ENCODE measurements at regions not wholly inside any gene's neighbourhood (a gene's known extent, or its start where the extent isn't known, plus 50 kb on each side); places are given as distances from the start of the nearest gene placed in this dataset.

DNA sequence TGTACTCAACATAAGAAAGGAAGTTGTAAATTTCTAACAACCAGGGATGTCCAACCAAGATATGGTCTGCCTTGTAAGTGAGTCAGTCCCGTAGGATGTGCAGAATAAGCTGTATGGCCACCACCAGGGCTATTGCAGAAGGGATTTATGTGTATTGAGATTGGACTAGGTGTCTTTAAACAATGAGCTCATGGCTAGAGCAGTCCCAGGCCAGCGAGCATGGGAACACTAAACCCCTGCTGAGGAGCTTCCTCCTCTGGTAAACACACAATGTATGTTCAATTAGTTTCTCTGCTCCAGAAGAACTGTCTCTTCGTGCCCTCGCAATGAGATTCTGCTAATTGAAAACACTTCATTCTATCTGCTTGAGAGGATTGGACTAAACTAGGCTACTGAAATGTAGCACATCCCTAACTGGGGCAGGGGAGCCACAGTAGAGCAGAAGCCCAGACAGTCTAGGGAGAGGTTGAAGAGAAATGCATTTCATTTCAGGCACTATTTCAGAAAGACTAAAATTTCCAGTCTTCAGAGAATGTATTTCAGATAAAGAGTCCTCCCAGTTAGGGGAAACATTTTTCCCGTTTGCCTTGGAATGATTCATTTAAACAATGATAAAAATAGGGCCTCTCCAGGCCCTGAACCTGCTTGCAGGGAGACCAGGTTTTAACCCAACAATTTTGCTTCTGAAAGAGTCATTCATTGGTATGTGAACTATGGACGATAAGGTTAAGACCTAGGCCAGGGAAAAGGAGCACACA lies 154.7 kb downstream of the FAM114A2 start:
- WGBS, 2 donors, result 66 to 73% methylated on average over 6 of the region's 6 CpGs
- TF ChIP-seq POLR2A (IDR thresholded peaks at IDR 0.05), result no peak
- TF ChIP-seq EP300 (IDR thresholded peaks at IDR 0.05), result no peak
- TF ChIP-seq POLR2AphosphoS5 (IDR thresholded peaks at IDR 0.05), result no peak
- TF ChIP-seq, protein P1, sequence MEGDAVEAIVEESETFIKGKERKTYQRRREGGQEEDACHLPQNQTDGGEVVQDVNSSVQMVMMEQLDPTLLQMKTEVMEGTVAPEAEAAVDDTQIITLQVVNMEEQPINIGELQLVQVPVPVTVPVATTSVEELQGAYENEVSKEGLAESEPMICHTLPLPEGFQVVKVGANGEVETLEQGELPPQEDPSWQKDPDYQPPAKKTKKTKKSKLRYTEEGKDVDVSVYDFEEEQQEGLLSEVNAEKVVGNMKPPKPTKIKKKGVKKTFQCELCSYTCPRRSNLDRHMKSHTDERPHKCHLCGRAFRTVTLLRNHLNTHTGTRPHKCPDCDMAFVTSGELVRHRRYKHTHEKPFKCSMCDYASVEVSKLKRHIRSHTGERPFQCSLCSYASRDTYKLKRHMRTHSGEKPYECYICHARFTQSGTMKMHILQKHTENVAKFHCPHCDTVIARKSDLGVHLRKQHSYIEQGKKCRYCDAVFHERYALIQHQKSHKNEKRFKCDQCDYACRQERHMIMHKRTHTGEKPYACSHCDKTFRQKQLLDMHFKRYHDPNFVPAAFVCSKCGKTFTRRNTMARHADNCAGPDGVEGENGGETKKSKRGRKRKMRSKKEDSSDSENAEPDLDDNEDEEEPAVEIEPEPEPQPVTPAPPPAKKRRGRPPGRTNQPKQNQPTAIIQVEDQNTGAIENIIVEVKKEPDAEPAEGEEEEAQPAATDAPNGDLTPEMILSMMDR (IDR thresholded peaks at IDR 0.05), result no peak

DNA sequence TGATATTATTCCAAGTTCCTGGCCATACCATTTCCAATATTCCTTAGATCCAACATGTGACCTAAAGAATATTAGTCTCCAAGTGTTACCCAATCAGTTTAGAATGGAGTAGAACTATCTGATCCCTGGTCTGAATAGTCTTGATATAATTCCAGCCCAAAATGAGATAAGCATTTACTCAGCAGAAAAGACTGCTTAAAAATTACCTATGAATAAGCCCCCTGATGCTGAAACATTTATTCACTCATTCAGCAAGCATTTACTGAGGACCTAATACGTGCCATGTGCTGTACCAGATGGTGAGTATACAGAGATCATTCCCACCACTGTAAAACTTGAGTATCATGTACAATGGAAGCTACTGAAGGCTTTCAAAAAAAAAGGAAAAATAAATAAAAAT lies 157.0 kb downstream of the FAM114A2 start:
- H3K4me1 ChIP-seq, result no peaks in the 10 kb centered on the region
- no peak overlapping the region for H3K4me3 ChIP-seq
- no peaks in the 10 kb centered on the region for H3K36me3 ChIP-seq
- no peak for ATAC-seq (ENCODE audit: low FRiP score in 2 of 2)
- no peak for DNase-seq
- no peak overlapping the region for H3K27ac ChIP-seq
- 50 to 71% methylated on average over 1 of the region's 1 CpG for WGBS, 2 donors
- H3K27me3 ChIP-seq, result no peaks in the 10 kb centered on the region
- no peak for TF ChIP-seq EP300 (IDR thresholded peaks at IDR 0.05)
- no peak for TF ChIP-seq POLR2A (IDR thresholded peaks at IDR 0.05)
- no peak for TF ChIP-seq POLR2AphosphoS5 (IDR thresholded peaks at IDR 0.05)
- TF ChIP-seq, protein P1 (IDR thresholded peaks at IDR 0.05), result no peak
- H3K9me3 ChIP-seq, result no peaks in the 10 kb centered on the region

More for the DNA sequence above, 154.7 kb downstream of the FAM114A2 start:
- Histone ChIP-seq H3K9me3 (no peaks in the 10 kb centered on the region), H3K27ac (no peak overlapping the region), H3K4me1 (no peaks in the 10 kb centered on the region), H3K27me3 (no peaks in the 10 kb centered on the region), H3K4me3 (no peak overlapping the region), H3K36me3 (no peaks in the 10 kb centered on the region)
- DNase-seq (no peak), ATAC-seq (ENCODE audit: low FRiP score in 2 of 2) (no peak)

DNA sequence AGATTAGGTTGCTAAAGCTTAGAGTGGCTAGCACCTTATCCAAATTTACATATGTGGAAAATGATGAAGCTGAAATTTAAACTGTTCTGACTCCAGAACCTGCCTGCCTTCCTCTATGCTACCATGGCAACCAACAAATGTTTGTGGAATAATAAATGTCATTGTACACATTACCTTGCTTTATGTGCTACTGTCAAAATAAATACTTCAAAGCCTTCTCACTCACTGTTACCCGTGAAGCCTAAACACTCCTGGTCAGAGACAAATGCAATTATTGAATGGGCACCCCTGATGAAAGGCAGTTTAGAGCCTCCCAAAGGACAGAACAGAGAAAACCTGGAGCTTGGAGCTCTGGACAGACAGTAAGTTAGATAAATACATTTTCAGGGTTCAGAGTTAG lies 158.6 kb downstream of the FAM114A2 start:
- TF ChIP-seq, protein P1 (IDR thresholded peaks at IDR 0.05), result no peak
- TF ChIP-seq POLR2A (IDR thresholded peaks at IDR 0.05) (no peak), EP300 (IDR thresholded peaks at IDR 0.05) (no peak), POLR2AphosphoS5 (IDR thresholded peaks at IDR 0.05) (no peak)
- no peaks in the 10 kb centered on the region for H3K27me3 ChIP-seq
- no peak overlapping the region for H3K4me3 ChIP-seq
- 24 to 40% methylated on average over 1 of the region's 1 CpG for WGBS, 2 donors
- ATAC-seq (ENCODE audit: low FRiP score in 2 of 2), result no peak
- no peak overlapping the region for H3K27ac ChIP-seq
- no peaks in the 10 kb centered on the region for H3K36me3 ChIP-seq
- H3K9me3 ChIP-seq, result no peaks in the 10 kb centered on the region
- H3K4me1 ChIP-seq, result no peaks in the 10 kb centered on the region
- DNase-seq, result no peak

DNA sequence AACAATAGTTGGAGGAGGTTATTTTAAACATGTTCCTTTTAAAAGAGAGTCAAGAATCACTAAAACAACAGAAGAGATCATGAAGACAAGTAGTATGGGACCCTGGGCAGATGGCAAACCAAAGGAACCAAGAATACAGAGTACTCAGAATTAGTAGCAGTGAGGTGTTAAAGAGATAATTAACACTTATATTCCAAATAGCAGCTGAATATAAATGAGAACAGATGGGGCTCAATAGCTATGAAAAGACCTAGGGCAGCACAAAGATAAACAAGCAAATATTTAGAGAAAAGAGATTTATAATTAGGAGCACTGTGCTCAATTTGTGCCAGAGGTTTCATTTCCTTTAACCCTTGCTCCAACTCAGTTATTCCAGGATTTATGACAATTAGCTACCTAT lies 159.1 kb downstream of the FAM114A2 start:
- H3K27me3 ChIP-seq, result no peaks in the 10 kb centered on the region
- H3K4me3 ChIP-seq, result no peak overlapping the region
- no peaks in the 10 kb centered on the region for H3K9me3 ChIP-seq
- DNase-seq (no peak), ATAC-seq (ENCODE audit: low FRiP score in 2 of 2) (no peak)
- TF ChIP-seq, protein P1 (IDR thresholded peaks at IDR 0.05), result no peak
- TF ChIP-seq POLR2A (IDR thresholded peaks at IDR 0.05) (no peak), POLR2AphosphoS5 (IDR thresholded peaks at IDR 0.05) (no peak), EP300 (IDR thresholded peaks at IDR 0.05) (no peak)
- H3K36me3 ChIP-seq, result no peaks in the 10 kb centered on the region
- no peak overlapping the region for H3K27ac ChIP-seq
- no peaks in the 10 kb centered on the region for H3K4me1 ChIP-seq

DNA sequence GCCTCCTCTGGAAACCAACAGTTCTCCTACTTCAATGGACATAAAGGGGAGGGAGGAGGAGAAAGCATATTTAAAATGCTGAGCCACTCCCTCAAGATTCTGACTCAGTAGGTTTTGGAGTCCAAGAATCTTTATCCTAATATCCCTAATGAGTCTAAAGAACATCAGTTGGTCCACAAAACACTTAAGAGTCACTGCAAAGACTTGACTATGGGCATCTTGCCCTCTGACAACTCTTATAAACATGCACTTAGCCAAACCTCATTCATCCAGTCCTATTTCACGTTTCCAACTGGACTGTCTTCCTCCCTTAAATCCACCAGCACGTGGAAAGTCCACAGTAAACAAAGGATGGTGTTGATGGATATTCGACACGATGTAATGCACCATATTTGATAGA lies 172.5 kb downstream of the FAM114A2 start:
- Histone ChIP-seq H3K4me3 (no peak overlapping the region), H3K27me3 (no peaks in the 10 kb centered on the region), H3K9me3 (no peaks in the 10 kb centered on the region), H3K36me3 (no peaks in the 10 kb centered on the region), H3K4me1 (no peaks in the 10 kb centered on the region), H3K27ac (no peak overlapping the region)
- DNase-seq (no peak), ATAC-seq (ENCODE audit: low FRiP score in 2 of 2) (no peak)
- TF ChIP-seq, protein P1 (IDR thresholded peaks at IDR 0.05), result no peak
- no peak for TF ChIP-seq POLR2A (IDR thresholded peaks at IDR 0.05)
- no peak for TF ChIP-seq EP300 (IDR thresholded peaks at IDR 0.05)
- TF ChIP-seq POLR2AphosphoS5 (IDR thresholded peaks at IDR 0.05), result no peak
- 69 to 73% methylated on average over 4 of the region's 4 CpGs for WGBS, 2 donors
